Mesenchymal stem cell (in vitro differentiated cells and primary cell): ENCODE measurements at regions not wholly inside any gene's neighbourhood (a gene's known extent, or its start where the extent isn't known, plus 50 kb on each side); places are given as distances from the start of the nearest gene placed in this dataset.

Experiments
- DNase-seq: peaks from one replicate; pipeline ENCODE4 v3.0.0-alpha.2; 2013
- H2AFZ ChIP-seq: one replicate; pipeline ENCODE4 v1.6.1; 2013; ENCODE audit warnings: low read depth, mild to moderate bottlenecking, control low read depth, inconsistent platforms, low read length, moderate library complexity
- H2AK5ac ChIP-seq: 2 replicates; pipeline ENCODE4 v1.6.1; 2013; ENCODE audit warnings: low read length, moderate library complexity, mild to moderate bottlenecking, inconsistent platforms; ENCODE audit not compliant: severe bottlenecking
- H2BK120ac ChIP-seq: one replicate; pipeline ENCODE4 v1.6.1; 2013; ENCODE audit warnings: low read depth, mild to moderate bottlenecking, inconsistent platforms, low read length, moderate library complexity
- H2BK12ac ChIP-seq, 2 experiments: one replicate each; pipeline ENCODE4 v1.6.1; 2013; ENCODE audit warnings: inconsistent platforms in 2 of 2, low read length in 2 of 2, mild to moderate bottlenecking in 2 of 2, moderate library complexity in 2 of 2, control low read depth in 1 of 2
- H2BK15ac ChIP-seq: one replicate; pipeline ENCODE4 v1.6.1; 2013; ENCODE audit warnings: mild to moderate bottlenecking, low read depth, inconsistent platforms; ENCODE audit not compliant: poor library complexity, severe bottlenecking
- H2BK5ac ChIP-seq: 2 replicates; pipeline ENCODE4 v1.6.1; 2013; ENCODE audit warnings: low read depth, mild to moderate bottlenecking, low read length, control low read depth, inconsistent platforms; ENCODE audit not compliant: poor library complexity, severe bottlenecking
- H3K14ac ChIP-seq, 2 experiments: one replicate each; pipeline ENCODE4 v1.6.1; 2013; ENCODE audit warnings: inconsistent platforms in 2 of 2, low read length in 2 of 2, control low read depth in 1 of 2, mild to moderate bottlenecking in 1 of 2, moderate library complexity in 1 of 2
- H3K18ac ChIP-seq, 2 experiments: one replicate each; pipeline ENCODE4 v1.6.1; 2013; ENCODE audit warnings: inconsistent platforms in 2 of 2, low read length in 2 of 2, control low read depth in 1 of 2, low read depth in 1 of 2, mild to moderate bottlenecking in 1 of 2
- H3K23ac ChIP-seq, 2 experiments: one replicate each; pipeline ENCODE4 v1.6.1; 2013; ENCODE audit warnings: inconsistent platforms in 2 of 2, low read length in 2 of 2, mild to moderate bottlenecking in 2 of 2, moderate library complexity in 2 of 2, control low read depth in 1 of 2
- H3K27ac ChIP-seq: 2 replicates; pipeline ENCODE4 v1.5.1; 2013; ENCODE audit warnings: mild to moderate bottlenecking, moderate library complexity, low read length, control low read depth, inconsistent platforms; ENCODE audit not compliant: poor library complexity, severe bottlenecking
- H3K27me3 ChIP-seq, 2 experiments: 2 replicates each; pipeline versions ENCODE4 v1.6.1 to v1.7.0; 2013; ENCODE audit warnings: low read length in 2 of 2, mild to moderate bottlenecking in 2 of 2, moderate library complexity in 2 of 2, control low read depth in 1 of 2, inconsistent platforms in 1 of 2; ENCODE audit not compliant: control insufficient read depth in 1 of 2, insufficient read depth in 1 of 2
- H3K36me3 ChIP-seq, 2 experiments: 2 replicates each; pipeline versions ENCODE4 v1.6.1 to v1.7.0; 2013; ENCODE audit warnings: low read length in 2 of 2, control low read depth in 1 of 2, inconsistent platforms in 1 of 2, low read depth in 1 of 2, mild to moderate bottlenecking in 1 of 2; ENCODE audit not compliant: insufficient read depth in 2 of 2, control insufficient read depth in 1 of 2
- H3K4ac ChIP-seq, 2 experiments: one replicate each; pipeline ENCODE4 v1.6.1; 2013; ENCODE audit warnings: inconsistent platforms in 2 of 2, low read length in 2 of 2, mild to moderate bottlenecking in 2 of 2, moderate library complexity in 2 of 2, control low read depth in 1 of 2, low read depth in 1 of 2
- H3K4me1 ChIP-seq: 2 replicates; pipeline ENCODE4 v1.6.1; 2013; ENCODE audit warnings: low read depth, low read length, control low read depth; ENCODE audit not compliant: control insufficient read depth, insufficient read depth
- H3K4me2 ChIP-seq: 2 replicates; pipeline ENCODE4 v1.6.1; 2013; ENCODE audit warnings: low read length, mild to moderate bottlenecking, inconsistent platforms; ENCODE audit not compliant: poor library complexity, severe bottlenecking
- H3K4me3 ChIP-seq, 2 experiments: 2 replicates each; pipeline versions ENCODE4 v1.5.1 to v1.7.0; 2013; ENCODE audit warnings: low read length in 2 of 2, mild to moderate bottlenecking in 2 of 2, control low read depth in 1 of 2, low read depth in 1 of 2; ENCODE audit not compliant: insufficient read depth in 1 of 2
- H3K79me1 ChIP-seq: replicated peaks from 2 replicates; pipeline ENCODE4 v1.6.1; 2013; ENCODE audit warnings: mild to moderate bottlenecking, control low read depth, low read length, inconsistent platforms; ENCODE audit not compliant: poor library complexity, severe bottlenecking
- H3K9ac ChIP-seq: 2 replicates; pipeline ENCODE4 v1.7.0; 2013; ENCODE audit warnings: mild to moderate bottlenecking, low read length, moderate library complexity
- H3K9me3 ChIP-seq: 2 replicates; pipeline ENCODE4 v1.7.0; 2013; ENCODE audit warnings: mild to moderate bottlenecking, low read length; ENCODE audit not compliant: control insufficient read depth
- H4K8ac ChIP-seq: one replicate; pipeline ENCODE4 v1.6.1; 2013; ENCODE audit warnings: inconsistent platforms, mild to moderate bottlenecking, low read length, moderate library complexity
- H4K91ac ChIP-seq: one replicate; pipeline ENCODE4 v1.6.1; 2013; ENCODE audit warnings: mild to moderate bottlenecking, low read length, inconsistent platforms
- WGBS: methylation state at CpG from one replicate; pipeline ENCODE4 v1.1.7; 2013; ENCODE audit warnings: mixed read lengths; 5-methylcytosine and 5-hydroxymethylcytosine counted together

DNA sequence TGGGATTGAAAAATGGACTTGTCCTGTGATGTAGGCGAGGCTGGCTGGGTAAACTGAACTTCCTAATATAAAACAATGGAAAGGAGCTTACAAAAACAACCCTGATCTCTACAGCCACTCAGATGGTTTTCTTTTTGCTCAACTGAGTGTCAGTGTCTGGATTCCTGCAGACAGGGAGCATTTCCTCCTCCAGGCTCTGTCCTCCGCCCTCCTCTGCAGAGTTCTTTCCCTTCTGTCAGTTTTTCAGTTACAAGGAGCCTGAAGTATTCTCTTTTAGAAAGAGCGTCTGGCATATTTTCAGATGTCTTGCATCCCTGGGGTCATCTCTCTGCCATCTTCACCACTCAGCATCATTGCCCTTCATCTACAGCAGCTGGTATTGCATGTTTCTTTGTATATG lies 50.0 kb upstream of the PITRM1 start:
- no peaks in the 10 kb centered on the region for H3K9me3 ChIP-seq
- H3K27ac ChIP-seq, result no peak overlapping the region
- H3K4me3 ChIP-seq, result no peak overlapping the region
- no peak overlapping the region for H2BK120ac ChIP-seq
- no peaks in the 10 kb centered on the region for H3K27me3 ChIP-seq
- no peak overlapping the region for H3K23ac ChIP-seq
- no peak overlapping the region for H3K14ac ChIP-seq
- no peak overlapping the region for H2AFZ ChIP-seq
- no peak overlapping the region for H3K9ac ChIP-seq
- peak; percentile 17 for DNase-seq
- H2BK15ac ChIP-seq, result no peak overlapping the region
- 57% methylated on average over 3 of the region's 3 CpGs for WGBS
- H3K18ac ChIP-seq, result no peak overlapping the region
- H2AK5ac ChIP-seq, result no peak overlapping the region
- peaks cover 4% of the 10 kb centered on the region for H3K4me1 ChIP-seq
- H3K4me2 ChIP-seq, result no peak overlapping the region
- no peak overlapping the region for H4K91ac ChIP-seq
- H2BK5ac ChIP-seq, result no peak overlapping the region
- no peak overlapping the region for H2BK12ac ChIP-seq
- H3K4ac ChIP-seq, result no peak overlapping the region
- no peaks in the 10 kb centered on the region for H3K36me3 ChIP-seq
- no peaks in the 10 kb centered on the region for H3K79me1 ChIP-seq
- H4K8ac ChIP-seq, result no peak overlapping the region
